ENCODE measurements at regions not wholly inside any gene's neighbourhood (a gene's known extent, or its start where the extent isn't known, plus 50 kb on each side); places are given as distances from the start of the nearest gene placed in this dataset.

DNA sequence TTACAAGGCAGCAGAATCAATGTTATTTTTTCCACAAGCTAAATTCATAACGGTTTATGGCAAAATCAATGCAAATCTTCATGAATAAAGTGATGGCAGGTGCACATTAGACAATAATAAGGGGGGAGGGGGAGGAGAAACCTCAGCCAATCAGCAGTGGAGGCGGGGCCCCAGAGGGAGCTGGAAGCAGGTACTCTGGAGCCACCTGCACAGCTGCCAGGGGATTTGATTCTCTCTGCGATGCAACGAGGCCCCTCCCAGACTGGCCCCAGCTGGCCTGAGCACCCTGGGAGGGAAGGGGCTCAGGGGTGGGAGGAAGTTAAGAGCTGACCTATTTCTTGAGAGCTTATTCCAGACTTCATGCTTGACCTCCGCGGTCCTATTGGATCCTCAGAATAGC is 127.8 kb upstream of the IGSF21 start:
- TF ChIP-seq, protein P1, sequence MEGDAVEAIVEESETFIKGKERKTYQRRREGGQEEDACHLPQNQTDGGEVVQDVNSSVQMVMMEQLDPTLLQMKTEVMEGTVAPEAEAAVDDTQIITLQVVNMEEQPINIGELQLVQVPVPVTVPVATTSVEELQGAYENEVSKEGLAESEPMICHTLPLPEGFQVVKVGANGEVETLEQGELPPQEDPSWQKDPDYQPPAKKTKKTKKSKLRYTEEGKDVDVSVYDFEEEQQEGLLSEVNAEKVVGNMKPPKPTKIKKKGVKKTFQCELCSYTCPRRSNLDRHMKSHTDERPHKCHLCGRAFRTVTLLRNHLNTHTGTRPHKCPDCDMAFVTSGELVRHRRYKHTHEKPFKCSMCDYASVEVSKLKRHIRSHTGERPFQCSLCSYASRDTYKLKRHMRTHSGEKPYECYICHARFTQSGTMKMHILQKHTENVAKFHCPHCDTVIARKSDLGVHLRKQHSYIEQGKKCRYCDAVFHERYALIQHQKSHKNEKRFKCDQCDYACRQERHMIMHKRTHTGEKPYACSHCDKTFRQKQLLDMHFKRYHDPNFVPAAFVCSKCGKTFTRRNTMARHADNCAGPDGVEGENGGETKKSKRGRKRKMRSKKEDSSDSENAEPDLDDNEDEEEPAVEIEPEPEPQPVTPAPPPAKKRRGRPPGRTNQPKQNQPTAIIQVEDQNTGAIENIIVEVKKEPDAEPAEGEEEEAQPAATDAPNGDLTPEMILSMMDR (IDR thresholded peaks at IDR 0.05) = no peak
- no peak for TF ChIP-seq POLR2A (IDR thresholded peaks at IDR 0.05)
